ELR (cell line): ENCODE measurements at regions not wholly inside any gene's neighbourhood (a gene's known extent, or its start where the extent isn't known, plus 50 kb on each side); places are given as distances from the start of the nearest gene placed in this dataset.
A peak's percentile ranks its signal among the peaks of the same experiment; 100 is the strongest.

Source experiments
- DNase-seq: peaks from one replicate; pipeline ENCODE4 v3.0.0-alpha.2; 2015; ENCODE audit warnings: low read depth

- DNase-seq, result no peak
These were observed 349.3 kb upstream of the SLC14A2 start for GRCh38 chr18:45266023-45266422.

GRCh38 chr18:45267622-45268021, 347.7 kb upstream of the SLC14A2 start:
- DNase-seq, result no peak

GRCh38 chr18:45268583-45268982, 346.7 kb upstream of the SLC14A2 start:
- DNase-seq, result no peak

GRCh38 chr18:45270289-45270771, 344.9 kb upstream of the SLC14A2 start:
- DNase-seq, result no peak

- no peak for DNase-seq
These were observed 341.2 kb upstream of the SLC14A2 start for GRCh38 chr18:45274026-45274425.

- DNase-seq, result peak; percentile 42
These were observed 339.7 kb upstream of the SLC14A2 start for GRCh38 chr18:45275367-45276113.

GRCh38 chr18:45276878-45277277, 338.4 kb upstream of the SLC14A2 start:
- DNase-seq, result no peak

GRCh38 chr18:45277908-45278307, 337.4 kb upstream of the SLC14A2 start:
- no peak for DNase-seq

GRCh38 chr18:45280481-45281276, 334.6 kb upstream of the SLC14A2 start:
- DNase-seq, result no peak

- no peak for DNase-seq
These were observed 333.0 kb upstream of the SLC14A2 start for GRCh38 chr18:45282101-45282812.

GRCh38 chr18:45284174-45284573, 331.1 kb upstream of the SLC14A2 start:
- DNase-seq, result no peak

- no peak for DNase-seq
These were observed 330.4 kb upstream of the SLC14A2 start for GRCh38 chr18:45284851-45285250.

GRCh38 chr18:45285251-45285650, 330.0 kb upstream of the SLC14A2 start:
- no peak for DNase-seq

- DNase-seq, result no peak
These were observed 328.8 kb upstream of the SLC14A2 start for GRCh38 chr18:45286431-45286830.

GRCh38 chr18:45287531-45287930, 327.7 kb upstream of the SLC14A2 start:
- DNase-seq, result no peak

GRCh38 chr18:45290364-45290763, 324.9 kb upstream of the SLC14A2 start:
- DNase-seq, result no peak

- peak; percentile 1 for DNase-seq
These were observed 323.4 kb upstream of the SLC14A2 start for GRCh38 chr18:45291621-45292615.

- no peak for DNase-seq
These were observed 319.9 kb upstream of the SLC14A2 start for GRCh38 chr18:45295388-45295787.

GRCh38 chr18:45298986-45299385, 316.3 kb upstream of the SLC14A2 start:
- no peak for DNase-seq

GRCh38 chr18:45303026-45303425, 312.2 kb upstream of the SLC14A2 start:
- DNase-seq, result no peak

- no peak for DNase-seq
These were observed 310.7 kb upstream of the SLC14A2 start for GRCh38 chr18:45304558-45304957.
